ENCODE measurements at regions not wholly inside any gene's neighbourhood (a gene's known extent, or its start where the extent isn't known, plus 50 kb on each side); places are given as distances from the start of the nearest gene placed in this dataset.
"Not testable (repeated sequence)": the region's sequence is repeated elsewhere in the genome, so short reads cannot be mapped to it uniquely, and the experiment has no call there.

GRCh38 chr1:47660622-47661021, 222.8 kb downstream of the FOXD2 start:
- DNase-seq (ENCODE audit: low spot score) = no peak

DNA sequence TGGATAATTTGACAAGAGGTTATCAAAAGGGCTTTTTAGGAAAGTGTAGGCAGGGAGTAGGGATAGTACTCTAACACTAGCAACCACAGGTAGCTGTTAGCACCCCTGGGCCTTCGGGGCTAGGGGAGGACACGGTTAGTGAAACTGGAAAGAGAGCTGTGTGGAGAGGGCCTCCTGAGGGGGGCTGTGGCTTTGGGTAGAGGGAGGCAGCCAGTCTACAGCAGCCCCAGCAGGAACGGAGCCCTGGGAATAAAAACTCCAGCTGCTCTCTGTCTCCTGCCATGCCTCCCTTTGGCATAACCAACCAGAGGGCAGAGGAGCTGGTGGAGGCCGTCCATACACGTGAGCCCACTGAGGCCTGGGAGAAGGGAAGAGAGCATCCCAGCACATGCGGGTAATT, 223.2 kb downstream of the FOXD2 start:
- peak; percentile 17 for DNase-seq (ENCODE audit: low spot score)

GRCh38 chr1:47662068-47662467, 224.2 kb downstream of the FOXD2 start:
- DNase-seq (ENCODE audit: low spot score) = no peak

DNA sequence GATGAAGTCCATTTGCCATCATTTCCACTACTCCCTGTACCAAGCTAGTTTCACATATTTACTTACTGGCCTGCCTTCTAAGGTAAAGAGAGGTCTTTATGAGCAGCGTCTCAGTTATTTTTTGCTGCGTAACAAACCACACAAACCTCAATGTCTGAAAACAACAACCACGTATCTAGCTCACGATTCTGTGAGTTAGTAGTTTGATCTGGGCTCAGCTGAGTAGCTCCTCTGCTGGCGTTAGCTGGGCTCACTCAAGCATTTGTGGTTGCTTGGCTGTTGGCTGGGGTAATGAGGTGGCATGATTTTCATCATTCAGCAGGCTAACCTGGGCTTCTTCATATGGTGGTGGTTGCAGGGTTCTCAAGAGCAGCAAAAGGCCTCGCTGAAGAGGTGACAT, 225.4 kb downstream of the FOXD2 start:
- no peak for DNase-seq (ENCODE audit: low spot score)

DNA sequence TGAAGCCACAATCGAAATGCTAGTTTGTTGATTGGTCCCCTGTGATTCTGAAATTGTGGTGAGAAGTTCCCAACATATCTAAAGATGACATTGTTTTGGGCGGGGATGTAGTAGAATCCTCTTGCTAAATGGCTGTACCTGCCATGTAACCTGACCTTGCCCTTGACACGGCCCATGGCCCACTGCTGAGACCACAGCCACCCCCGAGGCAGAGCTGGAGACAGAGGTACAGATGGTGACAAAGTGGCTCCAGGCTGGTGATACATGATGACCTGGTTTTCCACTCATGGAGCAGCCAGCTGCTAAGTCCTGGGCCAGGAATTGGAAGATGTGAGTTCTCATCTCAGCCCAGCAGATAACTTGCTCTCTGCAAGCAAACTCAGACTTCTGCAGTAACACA, 226.5 kb downstream of the FOXD2 start:
- peak; percentile 20 for DNase-seq (ENCODE audit: low spot score)

DNA sequence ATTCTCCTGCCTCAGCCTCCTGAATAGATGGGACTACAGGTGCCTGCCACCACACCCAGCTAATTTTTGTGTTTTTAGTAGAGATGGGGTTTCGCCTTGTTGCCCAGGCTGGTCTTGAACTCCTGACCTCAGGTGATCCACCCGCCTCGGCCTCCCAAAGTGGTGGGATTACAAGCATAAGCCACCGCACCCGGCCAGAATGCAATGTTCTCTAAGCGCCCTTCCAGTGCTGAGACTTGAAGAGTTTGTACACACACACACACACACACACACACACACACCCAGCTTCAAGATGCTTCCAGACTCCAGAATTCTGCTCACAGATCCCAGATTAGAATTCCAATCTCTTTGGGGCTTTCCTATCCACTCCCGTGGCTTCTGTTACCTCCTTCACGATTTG, 227.1 kb downstream of the FOXD2 start:
- DNase-seq (ENCODE audit: low spot score) = not testable (repeated sequence)

DNA sequence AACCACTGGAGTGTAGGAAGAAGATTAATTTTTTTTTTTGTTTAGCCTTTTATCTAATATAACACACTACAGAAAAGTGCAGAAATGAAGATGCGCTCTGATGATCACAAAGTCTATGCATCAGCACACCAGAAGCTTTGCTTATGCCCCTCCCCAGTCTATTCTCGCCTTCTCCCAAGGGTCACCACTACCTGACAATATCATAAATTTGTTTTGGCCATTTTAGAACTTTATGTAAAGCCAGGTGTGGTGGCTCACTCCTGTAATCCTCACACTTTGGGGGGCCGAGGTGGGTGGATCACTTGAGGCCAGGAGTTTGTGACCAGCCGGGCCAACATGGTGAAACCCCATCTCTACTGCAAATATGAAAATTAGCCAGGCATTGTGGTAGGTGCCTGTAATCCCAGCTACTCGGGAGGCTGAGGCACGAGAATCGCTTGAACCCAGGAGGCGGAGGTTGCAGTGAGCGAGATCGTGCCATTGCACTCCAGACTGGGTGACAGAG, 231.3 kb downstream of the FOXD2 start:
- no peak for DNase-seq (ENCODE audit: low spot score)

GRCh38 chr1:47672622-47673021, 234.8 kb downstream of the FOXD2 start:
- no peak for DNase-seq (ENCODE audit: low spot score)

GRCh38 chr1:47674189-47674588, 236.3 kb downstream of the FOXD2 start:
- DNase-seq (ENCODE audit: low spot score) = no peak

DNA sequence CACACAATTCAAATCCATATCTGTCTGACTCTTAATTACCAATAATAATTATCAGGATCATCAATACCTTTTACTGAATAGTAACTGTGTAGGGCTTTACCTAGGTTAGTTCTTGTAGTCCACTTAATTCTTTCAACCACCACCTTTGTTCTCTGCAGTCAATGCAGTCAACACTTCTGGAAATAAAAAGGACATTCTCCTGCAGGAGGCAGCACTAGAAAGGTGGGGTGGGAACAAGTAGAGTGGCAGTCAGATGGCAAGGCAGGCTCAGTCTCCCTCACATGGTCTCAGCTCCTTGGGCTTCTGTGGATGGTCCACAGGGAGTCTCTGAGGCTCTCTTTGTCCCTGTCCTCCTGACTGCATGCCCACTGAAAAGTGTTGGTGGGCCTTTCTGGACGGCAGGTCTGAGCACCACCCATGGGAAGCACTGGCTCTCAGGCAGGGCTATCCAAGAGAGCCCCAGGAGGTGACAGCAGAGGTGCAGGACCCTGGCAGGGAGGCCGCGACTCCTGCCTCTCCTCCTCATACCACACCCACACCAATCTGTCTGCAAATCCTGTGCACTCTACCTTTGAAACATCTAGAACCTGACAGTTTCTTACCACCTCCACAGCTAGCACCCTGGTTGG, 237.3 kb downstream of the FOXD2 start:
- DNase-seq (ENCODE audit: low spot score) = peak; percentile 25

DNA sequence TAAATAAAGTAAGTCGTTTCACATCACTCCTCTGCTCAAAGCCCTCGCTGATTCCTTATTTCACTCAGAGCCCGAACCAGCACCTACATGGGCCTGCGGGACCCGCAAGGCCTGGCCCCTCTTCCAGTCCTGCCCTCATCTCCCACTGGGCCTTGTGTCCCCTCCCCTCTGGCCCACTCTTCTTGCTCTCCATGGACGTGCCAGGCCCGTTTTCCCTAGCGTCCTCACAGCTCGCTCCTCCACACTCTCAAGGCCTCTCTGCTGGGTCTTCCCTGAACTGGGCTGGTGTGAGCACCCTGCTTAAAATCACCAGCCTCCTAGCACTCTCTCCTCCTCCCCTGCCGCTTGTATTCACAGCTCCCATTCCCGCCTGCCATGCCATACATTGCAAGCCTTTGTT, 237.9 kb downstream of the FOXD2 start:
- peak; percentile 60 for DNase-seq (ENCODE audit: low spot score)

DNA sequence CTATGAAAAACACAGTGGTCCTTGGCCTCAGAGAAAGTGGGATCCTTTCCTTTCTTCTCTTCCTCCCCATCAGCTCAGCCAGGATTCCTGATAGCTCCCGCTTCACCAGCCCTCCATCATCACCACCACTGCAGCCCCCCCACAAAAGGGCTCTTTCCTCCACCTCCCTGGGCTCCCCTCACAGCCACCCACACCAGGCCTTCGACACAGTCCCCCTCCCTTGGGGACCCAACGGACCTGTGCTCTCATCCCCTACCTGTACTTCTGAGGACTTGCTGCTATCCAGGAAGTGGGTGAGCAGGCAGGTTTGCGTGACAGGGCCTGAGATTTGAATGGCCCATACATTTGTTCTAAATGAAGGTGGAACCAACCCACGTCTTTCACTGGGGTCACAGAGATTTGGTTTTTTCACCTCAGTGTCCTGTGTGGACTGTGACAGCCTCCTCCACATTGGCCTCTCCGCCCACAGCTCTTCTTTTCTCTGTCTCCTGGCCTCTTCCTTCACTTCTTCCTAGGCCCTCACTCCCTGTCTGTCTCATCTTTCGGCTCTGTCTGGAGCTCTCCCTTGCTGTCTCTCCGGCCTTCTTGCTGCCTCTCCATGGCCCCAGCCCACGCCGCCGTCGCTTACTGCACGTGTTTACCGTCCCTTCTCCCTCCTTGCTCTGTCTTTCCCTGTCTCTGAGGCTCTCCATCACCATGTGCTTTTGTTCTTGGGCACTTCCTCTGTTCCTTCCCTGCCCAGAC, 238.6 kb downstream of the FOXD2 start:
- DNase-seq (ENCODE audit: low spot score) = peak; percentile 51

DNA sequence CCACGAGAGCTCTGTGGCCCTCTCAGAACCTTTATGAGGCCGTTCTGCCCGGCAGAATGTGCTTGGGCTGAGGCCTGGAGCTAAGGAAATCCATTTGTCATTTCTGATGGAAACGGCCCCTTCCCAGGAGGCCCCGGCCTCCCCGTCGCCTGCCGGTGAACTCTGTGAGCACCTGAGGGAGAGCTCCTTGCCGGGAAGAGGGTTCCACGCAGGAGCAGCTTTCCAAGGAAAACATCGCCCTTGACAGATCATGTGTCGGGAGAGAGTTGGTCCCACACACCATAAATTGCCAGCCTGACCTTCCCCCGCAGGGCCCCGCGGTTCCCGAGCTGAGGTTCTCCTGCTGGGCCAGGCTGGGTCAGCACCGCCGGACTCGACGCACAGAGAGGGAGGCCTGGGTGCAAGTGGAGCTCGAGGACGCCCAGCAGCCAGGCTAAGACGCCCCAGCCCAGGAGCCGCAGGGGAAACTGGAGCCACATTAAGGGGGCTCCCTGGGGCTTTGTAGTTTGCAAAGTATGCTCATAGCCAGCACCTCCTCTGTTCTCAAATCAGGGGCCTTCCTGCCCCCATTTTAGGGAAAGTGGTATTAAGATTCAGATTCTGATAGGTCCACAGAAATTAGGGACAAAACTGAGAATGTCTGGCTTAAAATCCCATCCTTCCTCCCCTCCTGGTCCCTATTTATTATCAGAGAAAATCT, 239.5 kb downstream of the FOXD2 start:
- DNase-seq (ENCODE audit: low spot score) = peak; percentile 61

- DNase-seq (ENCODE audit: low spot score) = peak; percentile 14
Observed at GRCh38 chr1:47678464-47678980, 240.7 kb downstream of the FOXD2 start.

DNA sequence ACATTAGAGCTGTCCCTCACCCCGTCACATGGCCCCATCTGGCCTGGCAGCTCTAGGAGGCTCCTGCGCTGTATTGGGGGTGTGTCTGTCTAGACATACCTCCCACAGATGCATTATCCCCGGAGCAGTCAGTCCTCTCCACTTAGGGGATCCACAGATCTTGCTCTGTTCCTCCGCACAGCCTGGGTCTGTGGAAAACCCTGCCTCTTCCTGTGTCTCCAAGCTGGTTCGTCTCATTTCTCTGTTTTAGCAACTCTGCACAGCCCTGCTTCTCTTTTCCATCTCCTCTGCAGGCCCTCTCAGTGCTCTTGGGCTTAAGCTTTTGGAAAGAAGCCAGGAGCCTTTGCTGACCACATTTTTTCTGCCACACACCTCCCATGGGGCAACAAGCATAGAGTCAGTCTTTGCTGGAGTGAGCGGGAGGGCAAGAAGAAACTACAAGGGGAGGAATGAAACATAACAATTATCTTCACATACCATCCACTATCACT, 241.5 kb downstream of the FOXD2 start:
- DNase-seq (ENCODE audit: low spot score) = peak; percentile 57

DNA sequence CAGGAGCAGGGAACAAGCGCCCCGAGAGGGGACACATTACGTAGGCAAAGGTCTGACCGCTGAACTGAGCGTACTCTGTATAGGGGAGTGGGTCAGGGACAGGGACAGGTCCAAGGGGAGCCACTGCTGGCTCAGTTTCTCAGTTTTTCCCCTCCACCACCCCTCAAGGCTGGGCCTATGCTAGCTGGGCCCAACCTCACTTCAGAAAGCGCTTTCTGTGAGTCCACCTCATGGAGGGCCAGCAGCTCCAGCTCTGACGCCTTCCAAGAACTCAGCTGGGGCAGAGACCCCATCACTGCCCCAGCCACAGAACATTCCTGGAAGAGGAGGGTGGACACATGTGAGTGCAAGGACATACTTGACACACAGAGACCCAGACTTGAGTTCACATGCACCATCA, 242.0 kb downstream of the FOXD2 start:
- DNase-seq (ENCODE audit: low spot score) = peak; percentile 46

- peak; percentile 37 for DNase-seq (ENCODE audit: low spot score)
Observed at GRCh38 chr1:47680815-47681475, 243.1 kb downstream of the FOXD2 start.

DNA sequence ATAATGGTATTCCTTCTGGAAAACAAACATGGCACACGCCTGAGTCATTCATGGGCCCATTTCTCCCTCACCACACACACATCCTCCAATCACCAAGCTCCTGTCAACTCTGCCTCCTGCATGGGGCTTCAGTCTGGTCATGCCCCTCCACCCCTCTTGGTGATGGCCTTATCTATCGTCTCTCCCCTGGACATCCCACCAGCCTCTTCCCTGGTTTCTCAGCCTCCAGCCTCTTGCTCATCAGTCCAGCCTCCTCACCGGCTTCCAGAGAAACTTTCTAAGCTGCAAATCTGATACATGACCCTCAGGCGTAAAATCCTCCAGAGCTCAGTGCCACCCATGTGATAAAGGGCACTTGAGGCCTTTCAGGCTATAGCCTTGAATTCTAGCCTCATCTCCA, 243.9 kb downstream of the FOXD2 start:
- peak; percentile 55 for DNase-seq (ENCODE audit: low spot score)

- DNase-seq (ENCODE audit: low spot score) = peak; percentile 11
Observed at GRCh38 chr1:47682198-47682597, 244.4 kb downstream of the FOXD2 start.

GRCh38 chr1:47682786-47683350, 245.0 kb downstream of the FOXD2 start:
- peak; percentile 11 for DNase-seq (ENCODE audit: low spot score)

DNA sequence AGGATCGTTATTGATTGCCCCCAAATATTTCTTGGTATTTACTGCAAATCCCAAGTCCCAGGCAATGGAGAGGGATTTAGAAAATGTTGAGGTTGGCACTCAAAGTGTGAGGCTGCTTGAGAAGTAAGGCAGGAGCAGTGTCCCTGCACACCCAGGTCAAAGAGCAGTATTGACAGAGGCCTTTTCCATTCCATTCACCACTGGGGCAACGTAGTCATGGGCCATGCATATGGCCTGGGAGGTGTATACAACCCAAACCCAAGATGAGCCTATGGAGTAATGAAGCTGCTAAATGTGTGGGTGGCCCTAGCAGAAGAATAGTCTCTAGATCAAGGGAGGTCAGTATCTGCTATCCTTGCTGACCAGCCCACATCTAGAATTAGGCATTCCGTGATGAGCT, 245.6 kb downstream of the FOXD2 start:
- DNase-seq (ENCODE audit: low spot score) = peak; percentile 4

GRCh38 chr1:47684518-47684917, 246.7 kb downstream of the FOXD2 start:
- peak; percentile 14 for DNase-seq (ENCODE audit: low spot score)

Measured in left forelimb (tissue), 1 donor.